WERI-Rb-1 (cell line): ENCODE measurements at regions not wholly inside any gene's neighbourhood (a gene's known extent, or its start where the extent isn't known, plus 50 kb on each side); places are given as distances from the start of the nearest gene placed in this dataset.
A peak's percentile ranks its signal among the peaks of the same experiment; 100 is the strongest.

Experiments
- DNase-seq: peaks from one replicate; pipeline ENCODE4 v3.0.0-alpha.2; 2020
- H3K27ac ChIP-seq: fragments of 250-450 bp; sonication (Bioruptor Pico); 2 replicates; pipeline ENCODE4 v1.5.1; 2020; ENCODE audit warnings: mild to moderate bottlenecking, moderate library complexity
- H3K27me3 ChIP-seq: fragments of 250-450 bp; sonication (Bioruptor Pico); 2 replicates; pipeline ENCODE4 v1.5.1; 2021; ENCODE audit warnings: mild to moderate bottlenecking, low read depth, moderate library complexity; ENCODE audit not compliant: insufficient read depth, severe bottlenecking
- H3K36me3 ChIP-seq: fragments of 250-450 bp; sonication (Bioruptor Pico); 2 replicates; pipeline ENCODE4 v1.5.1; 2020; ENCODE audit warnings: mild to moderate bottlenecking, moderate library complexity
- H3K4me3 ChIP-seq: 2 replicates; pipeline ENCODE4 v1.5.1; 2011; ENCODE audit warnings: low read depth, mild to moderate bottlenecking, control low read depth, low read length
- H3K9me3 ChIP-seq: fragments of 250-450 bp; sonication (Bioruptor Pico); 2 replicates; pipeline ENCODE4 v1.5.1; 2021; ENCODE audit warnings: mild to moderate bottlenecking, moderate library complexity; ENCODE audit not compliant: severe bottlenecking
- TF ChIP-seq, protein P1 (sequence below): IDR thresholded peaks from 2 replicates; pipeline ENCODE4 v1.5.1; 2011; ENCODE audit warnings: low read depth, mild to moderate bottlenecking, control low read depth, inconsistent platforms, low read length

- Histone ChIP-seq H3K27ac (no peak overlapping the region), H3K9me3 (no peaks in the 10 kb centered on the region), H3K36me3 (no peaks in the 10 kb centered on the region), H3K4me3 (no peak overlapping the region), H3K27me3 (no peaks in the 10 kb centered on the region)
- TF ChIP-seq, protein P1, sequence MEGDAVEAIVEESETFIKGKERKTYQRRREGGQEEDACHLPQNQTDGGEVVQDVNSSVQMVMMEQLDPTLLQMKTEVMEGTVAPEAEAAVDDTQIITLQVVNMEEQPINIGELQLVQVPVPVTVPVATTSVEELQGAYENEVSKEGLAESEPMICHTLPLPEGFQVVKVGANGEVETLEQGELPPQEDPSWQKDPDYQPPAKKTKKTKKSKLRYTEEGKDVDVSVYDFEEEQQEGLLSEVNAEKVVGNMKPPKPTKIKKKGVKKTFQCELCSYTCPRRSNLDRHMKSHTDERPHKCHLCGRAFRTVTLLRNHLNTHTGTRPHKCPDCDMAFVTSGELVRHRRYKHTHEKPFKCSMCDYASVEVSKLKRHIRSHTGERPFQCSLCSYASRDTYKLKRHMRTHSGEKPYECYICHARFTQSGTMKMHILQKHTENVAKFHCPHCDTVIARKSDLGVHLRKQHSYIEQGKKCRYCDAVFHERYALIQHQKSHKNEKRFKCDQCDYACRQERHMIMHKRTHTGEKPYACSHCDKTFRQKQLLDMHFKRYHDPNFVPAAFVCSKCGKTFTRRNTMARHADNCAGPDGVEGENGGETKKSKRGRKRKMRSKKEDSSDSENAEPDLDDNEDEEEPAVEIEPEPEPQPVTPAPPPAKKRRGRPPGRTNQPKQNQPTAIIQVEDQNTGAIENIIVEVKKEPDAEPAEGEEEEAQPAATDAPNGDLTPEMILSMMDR, result no peak
- no peak for DNase-seq
Measured at GRCh38 chr6:98640366-98640765, 194.0 kb upstream of the POU3F2 start.

DNA sequence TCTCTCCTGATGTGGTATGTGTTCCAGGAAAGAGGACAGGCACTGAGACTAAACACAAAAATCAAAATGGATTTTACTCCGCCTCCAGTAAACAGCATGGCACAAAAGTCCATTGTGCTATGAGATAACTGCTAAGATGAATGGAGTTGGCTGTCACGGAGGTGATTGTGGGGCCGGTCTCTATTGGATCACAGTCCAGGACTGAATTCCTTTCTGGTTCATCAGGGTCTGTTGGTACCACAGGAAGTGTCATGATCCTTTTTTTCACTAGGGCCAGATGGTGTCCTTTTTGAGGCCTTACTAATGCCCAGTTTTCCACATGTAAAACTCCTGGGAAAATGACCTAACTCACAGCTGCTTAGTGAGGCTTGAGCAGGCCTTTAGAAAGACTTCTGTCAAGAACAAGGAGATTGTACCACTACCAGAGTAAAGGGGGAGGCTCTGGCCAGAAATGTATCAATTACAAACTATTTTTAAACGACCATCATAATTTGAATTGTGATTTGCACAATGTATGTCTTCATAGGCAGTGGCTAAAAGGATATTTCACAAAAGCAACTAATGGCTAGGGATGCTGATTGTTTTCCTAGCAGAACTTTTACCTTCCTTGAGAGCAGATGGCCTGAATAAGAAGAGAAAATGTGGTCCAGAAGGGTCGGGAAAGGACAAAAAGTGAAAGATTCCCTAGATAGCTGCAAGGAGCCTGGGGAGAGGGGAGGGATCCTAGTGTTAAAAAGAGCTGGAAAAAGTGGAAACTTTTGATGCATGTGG lies 192.2 kb upstream of the POU3F2 start:
- H3K4me3 ChIP-seq, result no peak overlapping the region
- DNase-seq, result peak; percentile 12
- H3K27me3 ChIP-seq, result peaks cover 2% of the 10 kb centered on the region
- no peak overlapping the region for H3K27ac ChIP-seq
- no peaks in the 10 kb centered on the region for H3K36me3 ChIP-seq
- TF ChIP-seq, protein P1, result no peak
- no peaks in the 10 kb centered on the region for H3K9me3 ChIP-seq

DNA sequence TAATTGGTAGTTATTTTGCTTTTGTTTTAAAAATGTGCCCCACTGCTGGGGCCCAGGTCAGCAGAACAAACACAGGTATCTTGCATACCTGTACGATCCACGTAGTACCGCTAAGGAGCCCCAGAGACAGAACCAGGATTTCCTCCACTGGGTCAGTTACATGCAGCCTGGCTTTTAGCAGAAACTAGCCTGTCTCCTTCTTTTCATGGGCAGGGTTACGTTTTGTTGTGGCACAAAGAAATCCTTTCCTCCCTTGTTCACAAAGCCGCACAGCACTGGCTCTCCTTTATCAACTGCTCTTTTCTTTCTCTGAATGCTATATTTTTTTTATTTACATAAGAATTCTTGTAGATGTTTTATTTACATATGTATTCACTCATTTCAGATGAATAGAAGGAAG lies 190.3 kb upstream of the POU3F2 start:
- Histone ChIP-seq H3K36me3 (no peaks in the 10 kb centered on the region), H3K4me3 (no peak overlapping the region), H3K27me3 (peaks cover 2% of the 10 kb centered on the region), H3K27ac (no peak overlapping the region), H3K9me3 (no peaks in the 10 kb centered on the region)
- TF ChIP-seq, protein P1, result no peak
- DNase-seq, result no peak

GRCh38 chr6:98648211-98648914 lies 186.0 kb upstream of the POU3F2 start:
- no peak for DNase-seq
- no peak overlapping the region for H3K4me3 ChIP-seq
- no peak overlapping the region for H3K27ac ChIP-seq
- H3K9me3 ChIP-seq, result no peaks in the 10 kb centered on the region
- peaks cover 2% of the 10 kb centered on the region for H3K27me3 ChIP-seq
- no peaks in the 10 kb centered on the region for H3K36me3 ChIP-seq
- TF ChIP-seq, protein P1, result no peak

DNA sequence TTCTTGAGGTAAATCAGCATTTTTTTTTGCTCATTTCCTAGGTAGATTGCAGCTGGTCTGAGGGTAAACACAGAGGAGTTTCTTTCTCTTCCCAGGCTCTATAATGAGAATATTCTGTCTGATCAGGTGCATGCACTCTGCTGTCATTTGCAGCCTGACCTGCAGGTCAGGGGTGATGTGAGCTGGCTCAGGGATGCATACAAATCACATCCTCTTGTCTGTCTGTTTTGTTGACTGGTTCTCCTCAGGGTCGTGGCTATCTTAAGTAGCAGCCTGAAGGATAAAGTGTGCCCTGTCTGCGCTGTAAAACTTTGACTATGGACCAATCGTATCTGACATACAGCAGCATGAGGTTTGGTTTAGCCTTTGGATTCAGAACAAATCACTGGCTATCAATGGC lies 183.4 kb upstream of the POU3F2 start:
- Histone ChIP-seq H3K9me3 (no peaks in the 10 kb centered on the region), H3K27ac (no peak overlapping the region), H3K4me3 (no peak overlapping the region), H3K27me3 (no peaks in the 10 kb centered on the region), H3K36me3 (no peaks in the 10 kb centered on the region)
- DNase-seq, result no peak
- TF ChIP-seq, protein P1, result no peak

DNA sequence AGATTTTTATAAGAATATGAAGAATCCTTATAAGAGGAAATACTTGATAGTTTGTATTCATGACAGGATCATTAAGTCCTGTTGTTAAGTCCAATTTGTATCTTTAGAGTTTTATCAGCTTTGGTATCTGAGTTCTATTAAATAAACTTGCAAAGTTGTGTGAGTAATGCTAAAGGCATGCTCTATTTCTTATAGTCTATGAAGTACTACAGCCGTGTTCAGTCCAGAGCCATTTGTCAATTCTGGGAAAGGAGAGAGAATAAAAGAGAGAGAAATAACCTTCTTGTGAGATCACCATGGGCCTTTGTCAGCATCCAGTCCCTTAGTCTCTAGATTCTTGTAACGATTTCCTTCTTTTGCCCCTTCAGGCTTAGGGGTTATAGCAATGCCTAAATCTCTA lies 181.2 kb upstream of the POU3F2 start:
- H3K4me3 ChIP-seq, result no peak overlapping the region
- no peaks in the 10 kb centered on the region for H3K27me3 ChIP-seq
- H3K36me3 ChIP-seq, result no peaks in the 10 kb centered on the region
- H3K9me3 ChIP-seq, result no peaks in the 10 kb centered on the region
- no peak overlapping the region for H3K27ac ChIP-seq
- TF ChIP-seq, protein P1, result no peak
- no peak for DNase-seq
